ACHN (cell line): ENCODE measurements at regions not wholly inside any gene's neighbourhood (a gene's known extent, or its start where the extent isn't known, plus 50 kb on each side); places are given as distances from the start of the nearest gene placed in this dataset.
"Not testable (repeated sequence)": the region's sequence is repeated elsewhere in the genome, so short reads cannot be mapped to it uniquely, and the experiment has no call there.

Experiments
- DNase-seq: peaks from one replicate; pipeline ENCODE4 v3.0.0-alpha.2; 2015
- in situ Hi-C: cut with HindIII; loops from 2 replicates; pipeline ENCODE4 v1.10.0; 2017; ENCODE audit warnings: low sequenced_read_pairs, low pct_ligation_motif_present, low pct_unique_long_range_greater_than_20kb

DNA sequence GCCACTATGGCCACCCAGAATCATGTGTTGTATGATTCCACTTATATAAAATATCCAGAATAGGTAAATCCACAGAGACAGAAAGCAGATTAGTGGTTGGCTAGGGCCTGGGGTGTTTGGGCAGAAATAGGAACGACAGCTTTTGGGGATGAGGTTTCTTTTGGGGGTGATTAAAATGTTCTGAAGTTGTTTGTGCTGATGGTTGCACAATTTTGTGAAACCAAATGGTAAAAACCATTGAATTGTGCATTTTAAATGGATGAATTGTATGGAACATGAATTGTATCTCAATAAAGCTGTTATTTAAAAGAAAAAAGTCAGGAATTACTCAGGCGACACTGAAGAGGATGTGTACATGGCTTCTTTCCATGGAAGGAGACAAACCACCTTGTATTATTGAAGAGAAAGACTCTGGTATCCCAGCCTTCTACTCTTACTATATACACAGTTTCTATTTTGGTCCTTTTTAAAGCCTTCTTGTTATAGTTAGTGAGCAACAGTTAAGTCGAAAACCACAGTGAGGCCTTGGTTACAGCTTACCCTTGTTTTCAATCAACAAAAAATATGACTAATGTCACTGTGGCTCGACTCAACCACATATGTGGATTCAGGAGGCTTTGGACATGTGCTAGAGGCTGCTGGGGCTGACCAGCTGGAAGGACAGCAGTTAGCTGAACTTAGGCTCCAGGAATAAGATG lies 57.1 kb upstream of the KMT2E start:
- DNase-seq, result peak; percentile 70
- in situ Hi-C loops, result no loop called here

DNA sequence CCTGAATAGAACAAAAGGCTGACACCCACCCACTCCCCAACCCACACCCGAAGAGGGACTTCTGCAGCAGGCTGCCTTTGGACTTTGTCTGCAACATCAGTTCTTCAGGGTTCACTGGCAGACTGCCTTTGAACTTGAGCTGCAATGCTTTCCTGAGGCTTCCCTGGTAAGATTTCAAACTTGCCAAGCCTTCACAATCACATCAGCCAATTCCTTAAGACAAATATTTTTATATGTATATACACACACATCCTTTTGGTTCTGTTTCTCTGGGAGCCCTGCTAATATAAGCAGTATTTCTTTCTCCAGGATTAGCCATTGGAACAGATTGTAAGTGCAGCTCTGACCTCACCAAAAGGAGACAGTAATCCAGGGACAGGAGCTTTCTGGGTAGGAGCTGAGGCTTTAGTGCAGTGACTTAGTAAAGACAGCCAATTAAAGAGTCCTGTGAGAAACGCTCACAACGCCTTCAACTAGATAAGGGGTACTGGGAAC lies 55.6 kb upstream of the KMT2E start:
- in situ Hi-C loops, result no loop called here
- no peak for DNase-seq

DNA sequence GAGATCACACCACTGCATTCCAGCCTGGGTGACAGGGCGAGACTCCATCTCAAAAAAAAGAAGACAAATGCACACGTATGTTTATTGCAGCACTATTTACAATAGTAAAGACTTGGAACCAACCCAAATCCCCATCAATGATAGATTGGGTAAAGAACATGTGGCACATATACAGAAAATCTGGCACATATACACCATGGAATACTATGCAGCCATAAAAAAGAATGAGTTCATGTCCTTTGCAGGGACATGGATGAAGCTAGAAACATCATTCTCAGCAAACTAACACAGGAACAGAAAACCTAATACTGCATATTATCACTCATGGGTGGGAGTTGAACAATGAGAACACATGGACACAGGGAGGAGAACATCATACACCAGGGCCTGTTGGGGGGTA lies 54.5 kb upstream of the KMT2E start:
- in situ Hi-C loops, DNase-seq: not testable (repeated sequence)

DNA sequence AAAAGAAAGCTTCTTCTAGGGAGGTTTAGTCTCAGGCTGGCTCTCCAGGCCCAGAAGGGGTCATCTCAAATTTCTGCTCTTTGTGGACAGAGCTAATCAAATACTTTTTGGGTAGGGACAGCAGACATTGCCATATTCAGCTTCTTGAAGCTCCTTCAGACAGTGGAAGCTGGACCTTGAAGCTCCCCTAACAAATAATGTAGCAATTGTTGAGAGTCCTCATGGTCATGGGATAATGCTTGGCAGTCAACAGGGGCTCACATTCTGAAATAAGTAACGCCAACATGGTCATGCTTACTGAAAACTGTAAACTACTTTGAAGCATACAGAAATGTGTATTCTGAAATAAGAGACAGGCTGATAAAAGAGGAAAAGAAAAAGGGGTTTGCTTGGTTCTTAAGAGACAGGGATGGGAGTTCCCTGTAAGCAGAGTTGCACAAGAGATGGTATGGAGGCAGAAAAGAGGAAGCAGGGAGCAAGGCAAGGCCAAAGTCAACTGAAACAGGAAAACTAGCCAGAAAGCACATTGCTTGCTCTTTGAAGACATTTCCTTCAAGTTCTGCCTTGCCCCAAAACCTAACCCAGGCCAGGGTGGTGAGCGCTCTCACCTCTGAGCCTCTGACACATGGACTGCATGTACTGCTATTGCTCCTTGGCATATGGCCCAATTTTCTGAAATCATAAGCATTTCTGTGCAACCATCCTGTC lies 53.1 kb upstream of the KMT2E start:
- no peak for DNase-seq
- in situ Hi-C loops, result no loop called here

DNA sequence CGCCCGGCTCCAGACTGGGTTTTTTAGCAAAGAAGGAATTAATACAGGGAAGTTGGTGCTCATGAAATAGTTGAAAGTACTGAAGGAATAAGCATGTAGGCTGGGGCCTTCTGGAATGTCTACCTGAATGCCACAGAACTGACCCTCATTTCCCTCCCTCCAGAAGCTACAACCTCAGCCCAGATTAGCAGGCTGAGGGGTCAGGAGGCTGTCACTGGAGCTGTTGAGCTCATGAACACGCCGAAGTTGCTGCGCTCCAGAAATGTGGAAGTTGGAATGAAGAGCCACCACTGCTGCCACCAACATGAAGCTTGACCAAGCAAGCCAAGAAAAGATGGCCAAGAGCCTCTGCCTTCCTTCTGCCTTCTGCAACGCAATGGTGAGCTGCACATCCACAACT lies 52.2 kb upstream of the KMT2E start:
- in situ Hi-C loops, result no loop called here
- DNase-seq, result no peak

DNA sequence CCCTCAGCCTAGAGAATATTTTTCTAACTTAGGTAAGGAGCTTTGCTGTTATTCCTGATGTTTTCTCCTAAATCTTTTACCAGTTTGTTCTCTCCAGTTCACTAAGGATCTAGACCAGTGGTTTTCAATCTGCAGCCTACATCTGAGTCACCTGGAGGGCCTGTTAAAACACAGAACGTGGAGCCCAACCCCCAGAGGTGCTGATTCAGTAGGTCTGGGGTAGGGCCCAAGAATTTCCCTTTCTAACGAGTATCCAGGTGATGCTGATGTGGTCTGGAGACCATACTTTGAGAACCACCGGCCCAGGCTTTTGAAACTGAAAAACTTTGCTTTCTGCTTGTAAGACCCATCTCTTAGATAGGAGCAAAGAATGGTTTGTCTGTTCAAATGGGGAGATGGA lies 51.2 kb upstream of the KMT2E start:
- in situ Hi-C loops, result no loop called here
- DNase-seq, result no peak

DNA sequence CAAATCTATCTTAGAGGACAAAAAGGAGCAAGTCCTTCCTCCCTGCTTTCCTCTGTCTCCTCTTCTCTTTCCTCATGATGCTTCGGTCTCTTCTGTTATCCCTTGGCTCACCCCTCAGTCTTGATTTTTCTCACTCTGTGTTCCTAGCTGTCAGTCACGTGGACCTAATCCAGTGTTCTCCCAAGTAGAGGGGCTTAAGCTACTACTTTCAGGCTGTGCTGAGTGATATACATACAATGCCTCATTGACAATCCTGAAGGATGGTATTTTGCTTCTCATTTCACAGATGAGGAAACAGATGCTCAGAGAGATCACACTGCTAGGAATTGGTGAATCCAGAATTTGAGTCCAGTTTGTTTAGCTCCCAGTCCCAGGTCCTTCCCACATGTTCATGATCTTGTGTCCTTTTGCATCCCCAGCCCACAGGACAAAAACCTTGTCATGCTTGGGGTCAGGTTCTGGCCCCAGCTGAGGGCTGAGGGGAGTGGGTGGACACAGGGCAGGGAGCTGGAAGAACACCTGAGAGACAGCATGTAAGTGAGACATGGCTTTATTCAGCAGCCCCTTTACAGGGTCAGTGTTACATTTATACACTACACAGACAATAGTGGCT lies 50.5 kb upstream of the KMT2E start:
- in situ Hi-C loops, result no loop called here
- no peak for DNase-seq

DNA sequence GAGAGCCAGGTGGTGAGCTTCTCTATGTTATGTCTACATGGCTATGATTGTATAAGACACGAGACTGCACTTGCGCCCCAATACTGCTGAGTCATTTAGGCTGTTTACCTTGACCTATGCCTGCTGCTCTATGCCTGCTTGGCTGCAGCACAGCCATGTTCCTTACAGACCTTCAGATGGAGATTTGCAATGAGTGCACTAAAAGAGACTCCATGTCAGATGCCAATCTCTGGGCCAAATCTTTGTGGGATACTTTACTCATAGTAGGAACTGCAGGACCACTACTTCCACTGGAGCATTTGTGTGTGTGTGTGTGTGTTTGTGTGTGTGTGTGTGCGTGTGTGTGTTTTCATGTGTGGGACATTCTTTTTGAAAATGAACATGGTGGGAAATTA lies 50.0 kb upstream of the KMT2E start:
- no peak for DNase-seq
- in situ Hi-C loops, result no loop called here
